Smooth muscle cell (in vitro differentiated cells): ENCODE measurements at regions not wholly inside any gene's neighbourhood (a gene's known extent, or its start where the extent isn't known, plus 50 kb on each side); places are given as distances from the start of the nearest gene placed in this dataset.

Experiments used
- DNase-seq: peaks from one replicate; lab custom pipeline; 2025; ENCODE audit not compliant: unreplicated experiment; lab: John Stamatoyannopoulos, UW
- H2AFZ ChIP-seq: fragments of 200-600 bp; sonication (generic); 2 replicates; pipeline ENCODE4 v1.6.0; 2016; ENCODE audit warnings: antibody characterized with exemption, low read depth, mild to moderate bottlenecking
- H3F3A ChIP-seq: fragments of 200-600 bp; sonication (generic); 2 replicates; pipeline ENCODE4 v1.6.0; 2017; ENCODE audit warnings: antibody characterized with exemption, low read depth
- H3K27ac ChIP-seq: fragments of 200-600 bp; sonication (generic); 2 replicates; pipeline ENCODE4 v1.5.1; 2016; ENCODE audit warnings: low read depth, mild to moderate bottlenecking
- H3K27me3 ChIP-seq: fragments of 200-600 bp; sonication (generic); 2 replicates; pipeline ENCODE4 v1.6.1; 2016; ENCODE audit warnings: low read depth, mild to moderate bottlenecking
- H3K36me3 ChIP-seq: fragments of 200-600 bp; sonication (generic); 2 replicates; pipeline ENCODE4 v1.5.1; 2016; ENCODE audit warnings: low read depth
- H3K4me1 ChIP-seq: fragments of 200-600 bp; sonication (generic); 2 replicates; pipeline ENCODE4 v1.5.1; 2016; ENCODE audit warnings: low read depth
- H3K4me2 ChIP-seq: fragments of 200-600 bp; sonication (generic); 2 replicates; pipeline ENCODE4 v1.6.0; 2016; ENCODE audit warnings: mild to moderate bottlenecking
- H3K4me3 ChIP-seq: fragments of 200-600 bp; sonication (generic); 2 replicates; pipeline ENCODE4 v1.5.1; 2016; ENCODE audit warnings: mild to moderate bottlenecking
- H3K79me2 ChIP-seq: fragments of 200-600 bp; sonication (generic); 2 replicates; pipeline ENCODE4 v1.6.0; 2016; ENCODE audit warnings: low read depth, mild to moderate bottlenecking
- H3K9ac ChIP-seq: fragments of 200-600 bp; sonication (generic); 2 replicates; pipeline ENCODE4 v1.6.0; 2016; ENCODE audit warnings: low read depth
- H3K9me3 ChIP-seq: fragments of 200-600 bp; sonication (generic); replicated peaks from 2 replicates; pipeline ENCODE4 v1.5.1; 2016; ENCODE audit warnings: low read depth
- H4K20me1 ChIP-seq: fragments of 200-600 bp; sonication (generic); 2 replicates; pipeline ENCODE4 v1.6.0; 2016; ENCODE audit warnings: low read depth
- WGBS: methylation state at CpG from one replicate; pipeline ENCODE4 v1.1.7; 2016; ENCODE audit warnings: low lambda C conversion rate; 5-methylcytosine and 5-hydroxymethylcytosine counted together
- TF ChIP-seq, protein P1 (sequence below): fragments of 200-600 bp; sonication (generic); IDR thresholded peaks from 2 replicates; pipeline ENCODE4 v1.5.1; 2017; ENCODE audit warnings: borderline replicate concordance, mild to moderate bottlenecking, antibody characterized with exemption; ENCODE audit not compliant: insufficient read depth, poor library complexity, severe bottlenecking

DNA sequence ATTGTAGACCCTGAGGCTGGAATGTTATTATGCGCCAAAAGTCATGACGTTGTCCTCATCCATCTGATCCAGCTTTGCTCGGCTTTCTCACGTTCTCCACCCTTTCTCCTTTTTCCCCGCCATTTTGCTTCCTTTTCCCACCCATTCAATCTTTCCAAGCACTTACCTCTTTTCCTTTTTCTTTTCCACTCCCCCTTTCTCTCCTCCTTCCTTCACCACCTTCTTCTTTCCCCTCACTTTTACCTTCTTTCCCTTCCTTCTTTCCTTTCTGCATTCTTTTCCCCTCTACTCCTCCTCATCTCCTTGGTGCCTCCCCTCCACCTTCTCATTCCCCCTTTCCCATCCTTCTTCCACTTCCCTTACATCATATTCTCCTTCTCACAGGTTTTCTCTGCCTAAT, 304.8 kb upstream of the TSHZ2 start:
- Histone ChIP-seq H3K79me2 (no peaks in the 10 kb centered on the region), H3K9me3 (no peaks in the 10 kb centered on the region), H3K4me3 (no peak overlapping the region), H3K9ac (no peak overlapping the region), H3K36me3 (no peaks in the 10 kb centered on the region), H4K20me1 (no peaks in the 10 kb centered on the region), H3K4me1 (no peaks in the 10 kb centered on the region), H2AFZ (no peak overlapping the region), H3K4me2 (no peak overlapping the region), H3F3A (no peaks in the 10 kb centered on the region), H3K27ac (no peak overlapping the region), H3K27me3 (peaks cover 28% of the 10 kb centered on the region)
- TF ChIP-seq, protein P1, sequence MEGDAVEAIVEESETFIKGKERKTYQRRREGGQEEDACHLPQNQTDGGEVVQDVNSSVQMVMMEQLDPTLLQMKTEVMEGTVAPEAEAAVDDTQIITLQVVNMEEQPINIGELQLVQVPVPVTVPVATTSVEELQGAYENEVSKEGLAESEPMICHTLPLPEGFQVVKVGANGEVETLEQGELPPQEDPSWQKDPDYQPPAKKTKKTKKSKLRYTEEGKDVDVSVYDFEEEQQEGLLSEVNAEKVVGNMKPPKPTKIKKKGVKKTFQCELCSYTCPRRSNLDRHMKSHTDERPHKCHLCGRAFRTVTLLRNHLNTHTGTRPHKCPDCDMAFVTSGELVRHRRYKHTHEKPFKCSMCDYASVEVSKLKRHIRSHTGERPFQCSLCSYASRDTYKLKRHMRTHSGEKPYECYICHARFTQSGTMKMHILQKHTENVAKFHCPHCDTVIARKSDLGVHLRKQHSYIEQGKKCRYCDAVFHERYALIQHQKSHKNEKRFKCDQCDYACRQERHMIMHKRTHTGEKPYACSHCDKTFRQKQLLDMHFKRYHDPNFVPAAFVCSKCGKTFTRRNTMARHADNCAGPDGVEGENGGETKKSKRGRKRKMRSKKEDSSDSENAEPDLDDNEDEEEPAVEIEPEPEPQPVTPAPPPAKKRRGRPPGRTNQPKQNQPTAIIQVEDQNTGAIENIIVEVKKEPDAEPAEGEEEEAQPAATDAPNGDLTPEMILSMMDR = no peak
- WGBS = 92% methylated on average over 5 of the region's 5 CpGs
- DNase-seq = no peak

DNA sequence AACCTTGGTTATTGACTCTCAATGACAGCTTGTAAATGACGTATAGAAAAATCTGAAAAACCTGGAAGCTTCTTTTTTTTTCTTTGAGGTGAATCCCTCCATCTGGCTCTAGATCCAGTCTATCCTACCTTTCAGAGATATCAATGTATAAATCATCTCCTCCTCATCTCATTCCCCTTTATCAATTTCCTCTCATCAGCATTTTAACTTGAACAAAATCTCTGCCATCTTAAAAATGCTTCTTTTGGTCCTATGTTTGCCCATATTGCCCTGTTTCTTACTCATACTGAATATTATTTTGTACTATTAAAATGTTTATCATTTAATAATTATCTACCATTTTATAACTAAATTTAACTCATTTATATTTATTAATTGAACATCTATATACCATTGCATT, 306.7 kb upstream of the TSHZ2 start:
- Histone ChIP-seq H3K4me1 (no peaks in the 10 kb centered on the region), H3K9me3 (no peaks in the 10 kb centered on the region), H3K9ac (no peak overlapping the region), H3K36me3 (no peaks in the 10 kb centered on the region), H4K20me1 (no peaks in the 10 kb centered on the region), H3K4me2 (no peak overlapping the region), H3K27me3 (peaks cover 24% of the 10 kb centered on the region), H3K27ac (no peak overlapping the region), H2AFZ (no peak overlapping the region), H3F3A (no peaks in the 10 kb centered on the region), H3K79me2 (no peaks in the 10 kb centered on the region), H3K4me3 (no peak overlapping the region)
- 86% methylated on average over 1 of the region's 1 CpG for WGBS
- TF ChIP-seq, protein P1 = no peak
- no peak for DNase-seq

DNA sequence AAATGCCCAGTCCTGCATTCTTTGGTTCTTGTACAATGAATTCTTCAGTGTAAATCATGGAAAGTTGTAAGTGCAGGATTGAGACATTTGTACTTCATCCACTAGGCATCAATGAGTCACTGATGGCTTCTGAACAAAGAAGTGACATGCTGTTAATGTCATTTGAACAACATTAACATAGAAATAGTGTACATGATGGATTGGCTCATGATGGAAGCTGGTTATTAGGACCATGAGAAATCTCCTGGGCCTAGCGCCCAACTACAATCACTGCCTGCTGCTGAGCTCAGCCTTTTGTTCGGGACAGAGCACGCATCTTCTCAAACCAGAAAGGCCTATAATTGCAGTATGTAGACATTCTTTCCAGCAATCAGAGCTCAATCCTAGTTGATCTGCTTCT, 316.8 kb upstream of the TSHZ2 start:
- no peak overlapping the region for H3K9ac ChIP-seq
- no peaks in the 10 kb centered on the region for H3K4me1 ChIP-seq
- DNase-seq = no peak
- no peak overlapping the region for H3K4me2 ChIP-seq
- H4K20me1 ChIP-seq = no peaks in the 10 kb centered on the region
- H3K9me3 ChIP-seq = no peaks in the 10 kb centered on the region
- TF ChIP-seq, protein P1 = no peak
- no peak overlapping the region for H3K27ac ChIP-seq
- H3K27me3 ChIP-seq = peaks cover 11% of the 10 kb centered on the region
- no peak overlapping the region for H3K4me3 ChIP-seq
- no peak overlapping the region for H2AFZ ChIP-seq
- no peaks in the 10 kb centered on the region for H3K36me3 ChIP-seq
- 75% methylated on average over 3 of the region's 3 CpGs for WGBS
- no peaks in the 10 kb centered on the region for H3F3A ChIP-seq
- no peaks in the 10 kb centered on the region for H3K79me2 ChIP-seq

DNA sequence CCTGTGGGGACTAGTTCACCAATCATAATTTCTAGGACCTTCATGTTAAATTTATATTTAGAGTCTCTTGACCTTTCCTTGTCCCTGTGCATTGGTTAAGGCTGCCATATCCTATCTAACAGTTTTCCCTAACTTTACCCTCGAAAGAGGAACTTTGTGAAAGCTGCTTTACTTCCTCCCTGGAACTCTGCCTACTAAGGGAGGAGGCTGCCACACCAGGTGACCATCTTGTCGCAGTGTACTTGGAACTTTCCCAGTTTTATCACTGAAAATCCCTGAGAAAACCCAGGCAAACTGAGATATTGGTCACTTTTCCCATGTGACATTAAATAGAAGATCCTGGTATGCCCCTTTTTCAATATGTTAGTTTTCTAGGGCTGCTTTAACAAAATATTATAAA, 317.6 kb upstream of the TSHZ2 start:
- TF ChIP-seq, protein P1 = no peak
- DNase-seq = no peak
- H3K27me3 ChIP-seq = peaks cover 6% of the 10 kb centered on the region
- no peak overlapping the region for H3K4me3 ChIP-seq
- H4K20me1 ChIP-seq = no peaks in the 10 kb centered on the region
- 80% methylated on average over 2 of the region's 2 CpGs for WGBS
- H3K9ac ChIP-seq = no peak overlapping the region
- no peak overlapping the region for H2AFZ ChIP-seq
- no peak overlapping the region for H3K4me2 ChIP-seq
- no peaks in the 10 kb centered on the region for H3F3A ChIP-seq
- H3K36me3 ChIP-seq = no peaks in the 10 kb centered on the region
- H3K4me1 ChIP-seq = no peaks in the 10 kb centered on the region
- H3K27ac ChIP-seq = no peak overlapping the region
- H3K9me3 ChIP-seq = no peaks in the 10 kb centered on the region
- H3K79me2 ChIP-seq = no peaks in the 10 kb centered on the region
